ENCODE measurements at regions not wholly inside any gene's neighbourhood (a gene's known extent, or its start where the extent isn't known, plus 50 kb on each side); places are given as distances from the start of the nearest gene placed in this dataset.
"Not testable (repeated sequence)": the region's sequence is repeated elsewhere in the genome, so short reads cannot be mapped to it uniquely, and the experiment has no call there.

GRCh38 chr1:22211459-22211858 lies 68.6 kb upstream of the WNT4 start:
- not testable (repeated sequence) for H3F3A ChIP-seq (replicated peaks; ENCODE audit: low read depth); H3K27me3 Mint-ChIP-seq (ENCODE audit: insufficient read depth, low read depth, poor library complexity); H2AFZ ChIP-seq; H3K9me2 ChIP-seq (ENCODE audit: insufficient read depth); H3K27ac ChIP-seq (ENCODE audit: low read depth); H4K20me1 ChIP-seq (replicated peaks; ENCODE audit: insufficient read depth); ATAC-seq; H3K4me2 ChIP-seq; H3K9me3 Mint-ChIP-seq; H3K36me3 Mint-ChIP-seq (ENCODE audit: low read depth); H3K27me3 ChIP-seq (ENCODE audit: insufficient read depth); H3K4me3 Mint-ChIP-seq; DNase-seq (ENCODE audit: low spot score); H3K4me3 ChIP-seq; H3K27ac Mint-ChIP-seq; H3K79me2 ChIP-seq (replicated peaks; ENCODE audit: insufficient read depth); H3K36me3 ChIP-seq (ENCODE audit: insufficient read depth)
- H3K4me1 ChIP-seq (ENCODE audit: insufficient read depth), result peaks cover 10% of the 10 kb centered on the region; the same call in 1 of the 2 replicates
- H3K4me1 Mint-ChIP-seq, result peaks cover 29% of the 10 kb centered on the region

- no peak overlapping the region for H3K4me2 ChIP-seq
- no peak for DNase-seq (ENCODE audit: low spot score)
- no peaks in the 10 kb centered on the region for H3K36me3 ChIP-seq (ENCODE audit: insufficient read depth)
- no peak overlapping the region for H3K27ac ChIP-seq (ENCODE audit: low read depth)
- Mint-ChIP-seq H3K9me3 (no peaks in the 10 kb centered on the region), H3K36me3 (ENCODE audit: low read depth) (no peaks in the 10 kb centered on the region), H3K4me1 (peaks cover 26% of the 10 kb centered on the region), H3K27me3 (ENCODE audit: insufficient read depth, low read depth, poor library complexity) (no peaks in the 10 kb centered on the region), H3K4me3 (no peak overlapping the region), H3K27ac (no peak overlapping the region)
- no peaks in the 10 kb centered on the region for H3K79me2 ChIP-seq (replicated peaks; ENCODE audit: insufficient read depth)
- H3K27me3 ChIP-seq (ENCODE audit: insufficient read depth), result no peaks in the 10 kb centered on the region
- H3K9me2 ChIP-seq (ENCODE audit: insufficient read depth), result no peaks in the 10 kb centered on the region
- H2AFZ ChIP-seq, result peak overlapping the region; percentile 63; the same call in 1 of the 2 replicates
- ATAC-seq, result peak; percentile 9; the same call in 2 of the 3 replicates
- H3K4me3 ChIP-seq, result no peak overlapping the region
- H4K20me1 ChIP-seq (replicated peaks; ENCODE audit: insufficient read depth), result no peaks in the 10 kb centered on the region
- no peaks in the 10 kb centered on the region for H3F3A ChIP-seq (replicated peaks; ENCODE audit: low read depth)
- peaks cover 10% of the 10 kb centered on the region; the same call in 1 of the 2 replicates for H3K4me1 ChIP-seq (ENCODE audit: insufficient read depth)
- no peak for TF ChIP-seq ZNF331 (CRISPR knock-in tag; IDR thresholded peaks at IDR 0.05; ENCODE audit: low read depth)
- no peak for TF ChIP-seq POLR2AphosphoS5 (IDR thresholded peaks at IDR 0.05; ENCODE audit: low read depth)
- no peak for TF ChIP-seq CREB1 (CRISPR knock-in tag; IDR thresholded peaks at IDR 0.05; ENCODE audit: low read depth)
- TF ChIP-seq EZH2phosphoT487 (IDR thresholded peaks at IDR 0.05; ENCODE audit: unreplicated experiment), result no peak
- no peak for TF ChIP-seq CTCF (conservative IDR thresholded peaks at IDR 0.05; ENCODE audit: low read depth in 2 of 2)
- TF ChIP-seq NANOG (IDR thresholded peaks at IDR 0.05; ENCODE audit: borderline replicate concordance), result no peak
- TF ChIP-seq EZH2 (IDR thresholded peaks at IDR 0.05; ENCODE audit: low read depth, unreplicated experiment), result no peak
- TF ChIP-seq JUNB (IDR thresholded peaks at IDR 0.05; ENCODE audit: unreplicated experiment), result no peak
- no peak for TF ChIP-seq ETS1 (IDR thresholded peaks at IDR 0.05)
- no peak for TF ChIP-seq REST (IDR thresholded peaks at IDR 0.05; ENCODE audit: unreplicated experiment)
These were observed 69.7 kb upstream of the WNT4 start for GRCh38 chr1:22212400-22213233.
